ENCODE measurements at regions not wholly inside any gene's neighbourhood (a gene's known extent, or its start where the extent isn't known, plus 50 kb on each side); places are given as distances from the start of the nearest gene placed in this dataset.

GRCh38 chr12:30484658-30485057, 211.0 kb downstream of the IPO8 start:
- no peak overlapping the region for H3K4me3 ChIP-seq (ENCODE audit: low read depth, low read length)
- no peak for DNase-seq (ENCODE audit: low read depth)
- TF ChIP-seq, protein P1, sequence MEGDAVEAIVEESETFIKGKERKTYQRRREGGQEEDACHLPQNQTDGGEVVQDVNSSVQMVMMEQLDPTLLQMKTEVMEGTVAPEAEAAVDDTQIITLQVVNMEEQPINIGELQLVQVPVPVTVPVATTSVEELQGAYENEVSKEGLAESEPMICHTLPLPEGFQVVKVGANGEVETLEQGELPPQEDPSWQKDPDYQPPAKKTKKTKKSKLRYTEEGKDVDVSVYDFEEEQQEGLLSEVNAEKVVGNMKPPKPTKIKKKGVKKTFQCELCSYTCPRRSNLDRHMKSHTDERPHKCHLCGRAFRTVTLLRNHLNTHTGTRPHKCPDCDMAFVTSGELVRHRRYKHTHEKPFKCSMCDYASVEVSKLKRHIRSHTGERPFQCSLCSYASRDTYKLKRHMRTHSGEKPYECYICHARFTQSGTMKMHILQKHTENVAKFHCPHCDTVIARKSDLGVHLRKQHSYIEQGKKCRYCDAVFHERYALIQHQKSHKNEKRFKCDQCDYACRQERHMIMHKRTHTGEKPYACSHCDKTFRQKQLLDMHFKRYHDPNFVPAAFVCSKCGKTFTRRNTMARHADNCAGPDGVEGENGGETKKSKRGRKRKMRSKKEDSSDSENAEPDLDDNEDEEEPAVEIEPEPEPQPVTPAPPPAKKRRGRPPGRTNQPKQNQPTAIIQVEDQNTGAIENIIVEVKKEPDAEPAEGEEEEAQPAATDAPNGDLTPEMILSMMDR (IDR thresholded peaks at IDR 0.05; ENCODE audit: insufficient read depth, low read depth, low read length), result no peak

- no peak for DNase-seq (ENCODE audit: low read depth)
- TF ChIP-seq, protein P1 (IDR thresholded peaks at IDR 0.05; ENCODE audit: insufficient read depth, low read depth, low read length), result no peak
Measured at GRCh38 chr12:30482650-30483049, 213.0 kb downstream of the IPO8 start.

DNA sequence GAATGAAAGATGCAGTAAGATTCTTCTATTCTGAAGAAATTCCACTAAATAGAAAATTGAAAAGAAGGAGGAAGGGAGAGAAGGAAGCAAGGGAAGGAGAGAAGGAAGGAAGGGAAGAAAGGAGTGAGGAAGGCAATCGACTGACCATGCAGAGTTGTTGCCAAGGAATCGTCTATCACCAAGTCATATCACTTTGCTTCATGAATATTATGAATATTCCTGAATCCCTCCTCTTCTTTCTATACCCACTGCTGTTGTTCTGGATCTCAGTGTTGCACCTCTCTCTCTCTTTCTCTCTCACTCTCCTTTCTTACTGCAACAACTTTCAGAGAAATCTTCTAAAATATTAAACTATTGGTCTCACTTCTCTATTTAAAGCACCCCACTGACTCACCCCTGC, 222.4 kb downstream of the IPO8 start:
- H3K4me3 ChIP-seq (ENCODE audit: low read depth, low read length), result no peak overlapping the region
- TF ChIP-seq, protein P1 (IDR thresholded peaks at IDR 0.05; ENCODE audit: insufficient read depth, low read depth, low read length), result no peak
- no peak for DNase-seq (ENCODE audit: low read depth)

More at GRCh38 chr12:30482650-30483049, 213.0 kb downstream of the IPO8 start:
- H3K4me3 ChIP-seq (ENCODE audit: low read depth, low read length), result no peak overlapping the region

DNA sequence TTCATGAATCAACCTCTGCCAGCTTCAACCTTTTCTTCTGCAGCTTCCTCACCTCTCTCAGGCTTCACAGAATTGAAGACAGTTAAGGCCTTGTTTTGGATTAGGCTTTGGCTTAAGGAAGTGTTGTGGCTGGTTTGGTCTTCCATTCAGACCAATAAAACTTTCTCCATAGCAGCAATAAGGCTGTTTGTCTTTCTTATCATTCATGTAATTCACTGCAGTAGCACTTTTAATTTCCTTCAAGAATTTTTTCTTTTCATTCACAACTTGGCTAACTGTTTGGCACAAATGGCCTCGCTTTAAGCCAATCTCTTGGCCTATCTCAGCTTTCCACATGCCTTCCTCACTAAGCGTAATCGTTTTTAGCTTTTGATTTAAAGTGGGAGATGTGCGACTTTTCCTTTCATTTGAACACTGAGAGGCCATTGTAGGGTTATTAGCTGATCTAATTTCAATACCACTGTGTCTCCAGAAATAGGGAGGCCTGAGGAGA, 229.5 kb downstream of the IPO8 start:
- TF ChIP-seq, protein P1 (IDR thresholded peaks at IDR 0.05; ENCODE audit: insufficient read depth, low read depth, low read length), result no peak
- no peak overlapping the region for H3K4me3 ChIP-seq (ENCODE audit: low read depth, low read length)
- no peak for DNase-seq (ENCODE audit: low read depth)

DNA sequence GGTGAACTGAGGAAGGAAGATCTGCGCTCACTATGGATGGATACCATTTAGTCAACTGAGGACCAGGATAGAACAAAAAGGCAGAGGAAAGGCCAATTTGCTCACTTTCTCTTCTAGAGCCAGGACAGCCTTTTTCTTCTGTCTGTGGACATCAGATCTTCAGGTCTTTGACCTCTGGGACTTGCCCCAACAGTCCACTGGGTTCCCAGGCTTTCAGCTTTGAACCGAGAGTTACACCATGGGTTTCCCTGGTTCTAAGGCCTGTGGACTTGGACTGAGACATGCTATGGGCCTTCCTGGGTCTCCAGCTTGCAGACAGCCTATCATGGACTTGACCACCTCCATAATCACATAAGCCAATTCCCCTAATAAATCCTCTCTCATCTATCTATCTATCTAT, 232.0 kb downstream of the IPO8 start:
- TF ChIP-seq, protein P1 (IDR thresholded peaks at IDR 0.05; ENCODE audit: insufficient read depth, low read depth, low read length), result no peak
- DNase-seq (ENCODE audit: low read depth), result no peak
- no peak overlapping the region for H3K4me3 ChIP-seq (ENCODE audit: low read depth, low read length)

GRCh38 chr12:30462249-30462648, 233.4 kb downstream of the IPO8 start:
- DNase-seq (ENCODE audit: low read depth), result no peak
- no peak overlapping the region for H3K4me3 ChIP-seq (ENCODE audit: low read depth, low read length)
- TF ChIP-seq, protein P1 (IDR thresholded peaks at IDR 0.05; ENCODE audit: insufficient read depth, low read depth, low read length), result no peak

- TF ChIP-seq, protein P1 (IDR thresholded peaks at IDR 0.05; ENCODE audit: insufficient read depth, low read depth, low read length), result no peak
- DNase-seq (ENCODE audit: low read depth), result no peak
- H3K4me3 ChIP-seq (ENCODE audit: low read depth, low read length), result no peak overlapping the region
Measured at GRCh38 chr12:30461026-30461615, 234.5 kb downstream of the IPO8 start.
